Fibroblast of pulmonary artery (primary cell): ENCODE measurements at regions not wholly inside any gene's neighbourhood (a gene's known extent, or its start where the extent isn't known, plus 50 kb on each side); places are given as distances from the start of the nearest gene placed in this dataset.

Experiments used
- DNase-seq: peaks from one replicate; pipeline ENCODE4 v3.0.0-alpha.2; 2010; ENCODE audit warnings: low read depth
- H3K4me3 ChIP-seq: replicated peaks from 2 replicates; pipeline ENCODE4 v1.5.1; 2011; ENCODE audit warnings: low read depth, mild to moderate bottlenecking, control low read depth, low read length, moderate library complexity
- TF ChIP-seq, protein P1 (sequence below): IDR thresholded peaks from 2 replicates; pipeline ENCODE4 v1.5.1; 2011; ENCODE audit warnings: mild to moderate bottlenecking, control low read depth, low read length, inconsistent platforms; ENCODE audit errors: missing control alignments

DNA sequence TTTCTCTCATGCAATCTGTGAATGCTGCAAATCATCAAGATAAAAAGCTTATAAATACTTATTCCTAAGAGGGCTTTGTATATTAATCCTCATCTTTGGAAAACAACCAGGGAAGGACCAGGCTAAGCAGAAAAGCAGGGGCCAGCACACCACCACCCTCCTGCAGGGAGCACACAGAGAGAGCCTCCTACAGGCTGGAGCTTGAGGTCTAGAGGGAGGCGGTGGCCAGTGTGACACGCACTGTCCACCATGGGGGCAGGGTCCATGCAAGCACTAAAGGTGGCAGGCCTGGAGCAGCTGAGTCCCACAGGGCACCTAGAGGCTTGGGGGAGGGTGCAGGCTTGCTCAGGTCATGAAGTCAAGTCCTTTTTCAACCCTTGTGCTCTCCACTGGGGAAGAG lies 236.9 kb downstream of the TACR3 start:
- TF ChIP-seq, protein P1, sequence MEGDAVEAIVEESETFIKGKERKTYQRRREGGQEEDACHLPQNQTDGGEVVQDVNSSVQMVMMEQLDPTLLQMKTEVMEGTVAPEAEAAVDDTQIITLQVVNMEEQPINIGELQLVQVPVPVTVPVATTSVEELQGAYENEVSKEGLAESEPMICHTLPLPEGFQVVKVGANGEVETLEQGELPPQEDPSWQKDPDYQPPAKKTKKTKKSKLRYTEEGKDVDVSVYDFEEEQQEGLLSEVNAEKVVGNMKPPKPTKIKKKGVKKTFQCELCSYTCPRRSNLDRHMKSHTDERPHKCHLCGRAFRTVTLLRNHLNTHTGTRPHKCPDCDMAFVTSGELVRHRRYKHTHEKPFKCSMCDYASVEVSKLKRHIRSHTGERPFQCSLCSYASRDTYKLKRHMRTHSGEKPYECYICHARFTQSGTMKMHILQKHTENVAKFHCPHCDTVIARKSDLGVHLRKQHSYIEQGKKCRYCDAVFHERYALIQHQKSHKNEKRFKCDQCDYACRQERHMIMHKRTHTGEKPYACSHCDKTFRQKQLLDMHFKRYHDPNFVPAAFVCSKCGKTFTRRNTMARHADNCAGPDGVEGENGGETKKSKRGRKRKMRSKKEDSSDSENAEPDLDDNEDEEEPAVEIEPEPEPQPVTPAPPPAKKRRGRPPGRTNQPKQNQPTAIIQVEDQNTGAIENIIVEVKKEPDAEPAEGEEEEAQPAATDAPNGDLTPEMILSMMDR, result no peak
- no peak overlapping the region for H3K4me3 ChIP-seq

DNA sequence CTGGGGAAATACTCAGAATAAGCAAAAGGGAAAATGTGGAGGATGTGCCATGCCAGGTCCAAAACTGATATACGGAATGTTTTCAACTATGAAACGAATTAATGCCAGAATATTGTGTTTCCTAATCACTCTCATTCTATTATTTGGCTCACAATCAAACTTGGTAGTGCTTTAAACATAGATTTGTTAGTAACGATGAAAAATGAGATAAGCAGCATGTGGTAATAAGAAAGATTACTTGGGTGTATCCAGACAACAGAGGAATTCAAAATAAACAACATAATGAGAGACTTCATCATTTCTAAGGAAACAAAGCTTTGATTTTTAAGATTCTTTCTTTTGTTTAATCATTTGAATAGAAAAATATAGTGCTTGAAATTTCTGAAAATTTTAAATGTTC lies 237.3 kb downstream of the TACR3 start:
- no peak for DNase-seq
- TF ChIP-seq, protein P1, result no peak

More for the DNA sequence above, 236.9 kb downstream of the TACR3 start:
- no peak for DNase-seq

DNA sequence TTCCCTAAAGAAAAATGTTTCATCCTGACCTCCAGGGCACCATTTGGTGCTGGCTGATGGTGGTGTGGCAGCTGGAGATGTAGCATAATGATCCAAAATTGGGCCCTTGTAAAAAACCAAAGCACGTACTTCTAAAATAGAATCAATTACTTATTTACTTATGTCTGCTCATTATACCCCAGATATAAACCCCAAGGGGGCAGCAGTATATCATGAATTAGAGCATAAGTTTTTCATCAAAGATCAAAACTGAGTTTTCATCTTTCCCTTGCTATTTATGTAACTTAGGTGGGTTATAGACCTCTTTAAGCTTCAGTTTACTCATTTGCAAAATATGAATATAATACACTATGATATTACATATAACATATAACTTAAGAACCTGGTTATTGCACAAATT lies 241.1 kb downstream of the TACR3 start:
- DNase-seq, result no peak
- no peak overlapping the region for H3K4me3 ChIP-seq
- TF ChIP-seq, protein P1, result no peak

More for the DNA sequence above, 237.3 kb downstream of the TACR3 start:
- H3K4me3 ChIP-seq, result no peak overlapping the region

DNA sequence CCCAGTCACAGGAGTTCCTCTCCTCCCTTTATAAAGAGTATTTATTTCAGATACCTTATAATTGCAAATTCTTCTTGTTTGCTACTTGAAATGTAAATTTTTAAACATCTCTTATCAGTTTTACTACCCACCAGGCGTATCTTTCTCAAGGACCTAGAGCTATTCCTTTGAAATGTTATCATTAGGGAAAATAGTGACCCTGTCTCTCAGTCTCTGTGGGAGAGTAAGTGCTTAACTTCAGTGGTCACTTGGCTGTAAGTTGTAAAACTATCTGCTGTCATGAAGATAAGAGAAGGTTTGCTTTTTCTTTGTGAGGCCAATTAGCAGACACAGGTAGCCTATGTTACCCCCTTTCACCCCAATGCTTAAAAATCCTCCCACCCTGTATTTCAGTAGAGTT lies 241.6 kb downstream of the TACR3 start:
- TF ChIP-seq, protein P1, result no peak
- DNase-seq, result no peak
- no peak overlapping the region for H3K4me3 ChIP-seq

DNA sequence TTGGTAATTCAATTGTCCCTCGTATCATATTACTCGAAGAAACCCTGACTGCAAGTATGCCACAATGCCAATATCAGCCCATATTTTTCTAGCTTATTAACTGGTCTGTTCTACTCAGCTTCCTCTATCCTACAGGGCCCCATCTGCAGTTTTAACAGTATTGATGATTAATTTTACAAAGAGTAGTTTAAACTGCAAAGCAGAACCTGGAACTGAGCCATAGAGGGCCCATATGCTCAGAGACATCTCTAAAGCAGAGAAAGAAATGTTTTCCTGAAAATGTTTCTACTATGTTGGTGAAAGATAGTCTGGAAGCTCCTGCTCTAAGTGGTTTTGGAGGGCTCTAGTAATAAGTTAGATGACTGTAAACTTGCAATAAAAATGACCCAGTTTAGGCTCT lies 259.4 kb upstream of the CENPE start:
- DNase-seq, result no peak
- no peak overlapping the region for H3K4me3 ChIP-seq
- TF ChIP-seq, protein P1, result no peak

DNA sequence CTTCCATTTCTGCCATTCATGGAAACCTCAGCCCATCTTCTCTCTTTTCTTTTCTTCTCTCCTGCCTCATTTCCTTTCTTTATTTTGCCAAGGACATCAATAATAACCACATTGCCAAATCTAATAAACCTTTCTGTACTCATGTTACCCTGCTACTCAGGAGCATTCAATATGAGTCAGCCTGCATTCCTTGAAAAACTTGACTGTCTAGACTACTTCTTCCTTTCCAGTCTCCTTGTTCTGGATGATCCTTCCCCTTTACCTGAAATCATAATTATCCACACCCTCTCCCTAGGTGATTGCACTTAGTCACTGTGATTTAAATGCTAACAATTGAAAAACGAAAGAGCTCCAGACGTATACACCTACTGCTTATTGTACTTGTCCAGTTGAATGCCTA lies 253.2 kb upstream of the CENPE start:
- H3K4me3 ChIP-seq, result no peak overlapping the region
- no peak for DNase-seq
- TF ChIP-seq, protein P1, result no peak

DNA sequence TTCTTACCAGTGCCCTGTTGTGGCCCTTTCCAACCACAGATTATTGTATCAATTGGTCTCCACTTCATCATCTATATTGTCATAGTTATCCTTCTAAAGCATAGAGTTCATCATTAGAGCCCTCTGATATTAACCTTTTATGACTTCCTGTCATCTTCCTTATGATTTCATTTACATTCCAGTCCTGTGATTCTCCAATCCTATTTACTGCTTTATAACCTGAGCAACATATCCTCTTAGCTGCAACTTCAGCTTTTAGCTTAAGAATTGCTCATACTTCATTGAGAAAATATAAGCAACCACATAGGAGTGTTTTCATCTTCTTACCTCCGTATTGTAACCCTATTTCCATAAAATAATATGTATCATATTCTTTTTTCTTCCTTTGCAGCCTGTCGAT lies 252.6 kb upstream of the CENPE start:
- H3K4me3 ChIP-seq, result no peak overlapping the region
- TF ChIP-seq, protein P1, result no peak
- no peak for DNase-seq
